Amniotic stem cell (primary cell): ENCODE measurements at regions not wholly inside any gene's neighbourhood (a gene's known extent, or its start where the extent isn't known, plus 50 kb on each side); places are given as distances from the start of the nearest gene placed in this dataset.

Source experiments
- DNase-seq: peaks from one replicate; lab custom pipeline; 2025; lab: John Stamatoyannopoulos, UW

- DNase-seq, result no peak
Observed at GRCh38 chr9:106322706-106323245, 540.2 kb upstream of the ZNF462 start.

GRCh38 chr9:106324053-106324585 is 538.8 kb upstream of the ZNF462 start:
- DNase-seq, result no peak

GRCh38 chr9:106324591-106325280 is 538.2 kb upstream of the ZNF462 start:
- DNase-seq, result no peak

GRCh38 chr9:106326493-106326892 is 536.5 kb upstream of the ZNF462 start:
- no peak for DNase-seq

GRCh38 chr9:106333481-106333880 is 529.5 kb upstream of the ZNF462 start:
- no peak for DNase-seq

GRCh38 chr9:106334081-106334480 is 528.9 kb upstream of the ZNF462 start:
- no peak for DNase-seq

GRCh38 chr9:106339882-106340281 is 523.1 kb upstream of the ZNF462 start:
- no peak for DNase-seq

GRCh38 chr9:106350777-106351176 is 512.2 kb upstream of the ZNF462 start:
- DNase-seq, result no peak

- no peak for DNase-seq
Observed at GRCh38 chr9:106356924-106357323, 506.0 kb upstream of the ZNF462 start.

- DNase-seq, result no peak
Observed at GRCh38 chr9:106358331-106358730, 504.6 kb upstream of the ZNF462 start.

- no peak for DNase-seq
Observed at GRCh38 chr9:106376689-106377088, 486.3 kb upstream of the ZNF462 start.

GRCh38 chr9:106383072-106383471 is 479.9 kb upstream of the ZNF462 start:
- no peak for DNase-seq

- DNase-seq, result no peak
Observed at GRCh38 chr9:106387965-106388364, 475.0 kb upstream of the ZNF462 start.

GRCh38 chr9:106393226-106393625 is 469.7 kb upstream of the ZNF462 start:
- no peak for DNase-seq

- DNase-seq, result no peak
Observed at GRCh38 chr9:106400170-106400569, 462.8 kb upstream of the ZNF462 start.

- DNase-seq, result no peak
Observed at GRCh38 chr9:106400950-106401349, 462.0 kb upstream of the ZNF462 start.

- DNase-seq, result no peak
Observed at GRCh38 chr9:106403081-106403480, 459.9 kb upstream of the ZNF462 start.

GRCh38 chr9:106404137-106404536 is 458.8 kb upstream of the ZNF462 start:
- no peak for DNase-seq

- no peak for DNase-seq
Observed at GRCh38 chr9:106405871-106406435, 457.0 kb upstream of the ZNF462 start.

- DNase-seq, result no peak
Observed at GRCh38 chr9:106414042-106414441, 448.9 kb upstream of the ZNF462 start.

- DNase-seq, result no peak
Observed at GRCh38 chr9:106417685-106418084, 445.3 kb upstream of the ZNF462 start.

GRCh38 chr9:106419829-106420228 is 443.1 kb upstream of the ZNF462 start:
- no peak for DNase-seq

GRCh38 chr9:106420511-106420944 is 442.4 kb upstream of the ZNF462 start:
- no peak for DNase-seq
